Liver (tissue), 3 donors: ENCODE measurements at regions not wholly inside any gene's neighbourhood (a gene's known extent, or its start where the extent isn't known, plus 50 kb on each side); places are given as distances from the start of the nearest gene placed in this dataset.

Experiments used
- ATF3 ChIP-seq: IDR thresholded peaks from 2 replicates; pipeline ENCODE4 v1.6.1; 2016; ENCODE audit warnings: antibody characterized with exemption
- CTCF ChIP-seq: fragments of 150-350 bp; IDR thresholded peaks from 2 replicates; pipeline ENCODE4 v1.5.1; 2017; ENCODE audit warnings: improper control_type of control experiment, low read depth, low read length; ENCODE audit not compliant: missing input control
- JUND ChIP-seq, 2 donors: IDR thresholded peaks; 2 replicates each; pipeline ENCODE4 v1.6.1; 2016; ENCODE audit warnings: antibody characterized with exemption in 2 of 2
- NR2F2 ChIP-seq: IDR thresholded peaks from 2 replicates; pipeline ENCODE4 v1.6.1; 2016; ENCODE audit warnings: antibody characterized with exemption
- YY1 ChIP-seq: IDR thresholded peaks from 2 replicates; pipeline ENCODE4 v1.6.1; 2016; ENCODE audit warnings: antibody characterized with exemption, mild to moderate bottlenecking
- TF ChIP-seq, protein P1 (sequence below): IDR thresholded peaks from 2 replicates; pipeline ENCODE4 v1.6.1; 2016; ENCODE audit warnings: antibody characterized with exemption
- donor health status: healthy.
- donor health status: healthy.

- TF ChIP-seq CTCF = no peak
- TF ChIP-seq, protein P1, sequence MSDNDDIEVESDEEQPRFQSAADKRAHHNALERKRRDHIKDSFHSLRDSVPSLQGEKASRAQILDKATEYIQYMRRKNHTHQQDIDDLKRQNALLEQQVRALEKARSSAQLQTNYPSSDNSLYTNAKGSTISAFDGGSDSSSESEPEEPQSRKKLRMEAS = no peak
- no peak for TF ChIP-seq ATF3
- no peak for TF ChIP-seq YY1
- no peak for TF ChIP-seq JUND (IDR thresholded peaks at IDR 0.05)
- TF ChIP-seq NR2F2 = no peak
Measured at GRCh38 chr4:151882072-151882803, 121.4 kb upstream of the GATB start.
